Common myeloid progenitor, CD34-positive (primary cell): ENCODE measurements at regions not wholly inside any gene's neighbourhood (a gene's known extent, or its start where the extent isn't known, plus 50 kb on each side); places are given as distances from the start of the nearest gene placed in this dataset.

Source experiments
- CTCF ChIA-PET: fragments of 350-600 bp; sonication (Branson Sonifier 250); formaldehyde crosslinking; loops from one replicate; lab custom pipeline; 2021; ENCODE audit warnings: antibody characterized with exemption; lab: Charles Lee
- POLR2A ChIA-PET: fragments of 350-600 bp; sonication (Branson Sonifier 250); formaldehyde crosslinking; loops from one replicate; lab custom pipeline; 2021; ENCODE audit warnings: antibody characterized with exemption; lab: Charles Lee
- DNase-seq, 3 donors: peaks; one replicate each; pipeline versions ENCODE4 v3.0.0 to v3.0.0-alpha.2; 2013
- H3K27ac ChIP-seq, 2 experiments: 1 replicate in 1 of 2; 2 replicates in 1 of 2; pipeline ENCODE4 v1.7.0; 2013; ENCODE audit warnings: inconsistent platforms in 2 of 2, low read length in 2 of 2, mild to moderate bottlenecking in 2 of 2, low read depth in 1 of 2, moderate library complexity in 1 of 2; ENCODE audit not compliant: severe bottlenecking in 2 of 2, insufficient read depth in 1 of 2, poor library complexity in 1 of 2
- H3K27me3 ChIP-seq, 5 experiments: replicated peaks in 2 of 5; 1 replicate in 3 of 5; 2 replicates in 2 of 5; pipeline versions ENCODE4 v1.6.1 to v1.7.0; 2013; ENCODE audit warnings: low read length in 4 of 5, mild to moderate bottlenecking in 2 of 5, moderate library complexity in 2 of 5, inconsistent platforms in 1 of 5; ENCODE audit not compliant: insufficient read depth in 5 of 5, control insufficient read depth in 4 of 5
- H3K36me3 ChIP-seq, 4 experiments: 1 replicate in 2 of 4; 2 replicates in 2 of 4; pipeline versions ENCODE4 v1.6.1 to v1.7.0; 2013; ENCODE audit warnings: low read length in 3 of 4, control low read depth in 1 of 4, mild to moderate bottlenecking in 1 of 4; ENCODE audit not compliant: control insufficient read depth in 4 of 4, insufficient read depth in 4 of 4
- H3K4me1 ChIP-seq, 4 experiments: 1 replicate in 3 of 4; 2 replicates in 1 of 4; pipeline versions ENCODE4 v1.6.1 to v1.7.1; 2013; ENCODE audit warnings: low read length in 3 of 4, mild to moderate bottlenecking in 3 of 4, control low read depth in 1 of 4, inconsistent platforms in 1 of 4, moderate library complexity in 1 of 4; ENCODE audit not compliant: control insufficient read depth in 4 of 4, insufficient read depth in 4 of 4; ENCODE audit errors: control extremely low read depth in 1 of 4
- H3K4me3 ChIP-seq, 7 experiments: 1 replicate in 4 of 7; 2 replicates in 3 of 7; pipeline versions ENCODE4 v1.5.1 to v1.7.0; 2013; ENCODE audit warnings: mild to moderate bottlenecking in 7 of 7, low read length in 6 of 7, moderate library complexity in 6 of 7, inconsistent platforms in 2 of 7, low read depth in 2 of 7, control low read depth in 1 of 7; ENCODE audit not compliant: insufficient read depth in 4 of 7, control insufficient read depth in 1 of 7; ENCODE audit errors: extremely low read depth in 1 of 7
- H3K9me3 ChIP-seq, 5 experiments: 1 replicate in 4 of 5; 2 replicates in 1 of 5; pipeline versions ENCODE4 v1.6.1 to v1.7.1; 2013; ENCODE audit warnings: low read length in 4 of 5, mild to moderate bottlenecking in 2 of 5, inconsistent platforms in 1 of 5, low read depth in 1 of 5, moderate library complexity in 1 of 5; ENCODE audit not compliant: control insufficient read depth in 4 of 5, insufficient read depth in 2 of 5; ENCODE audit errors: control extremely low read depth in 1 of 5
- WGBS: methylation state at CpG from one replicate; pipeline ENCODE4 v1.1.5; 2013; ENCODE audit not compliant: insufficient coverage; 5-methylcytosine and 5-hydroxymethylcytosine counted together

DNA sequence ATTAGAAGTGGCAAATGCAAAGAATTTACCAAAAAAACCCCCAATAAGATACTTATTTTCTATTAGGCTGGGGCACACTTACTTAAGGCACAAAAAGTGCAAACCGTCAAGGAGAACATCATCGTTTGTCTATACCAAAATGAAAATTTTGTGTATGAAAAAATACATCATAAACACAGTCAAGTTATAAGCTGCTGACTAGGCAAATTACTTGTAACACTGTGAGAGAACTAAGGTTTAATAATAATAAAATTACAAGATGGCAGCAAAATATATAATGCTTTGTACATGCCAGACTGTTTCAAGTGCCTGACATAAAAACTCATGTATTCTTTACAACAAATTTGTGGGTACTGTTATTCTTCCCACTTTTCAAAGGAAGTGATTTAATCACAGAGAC lies 297.2 kb upstream of the CRBN start:
- Histone ChIP-seq H3K27me3 (no peaks in the 10 kb centered on the region), H3K9me3 (peaks cover 0 to 4% (median 0%) of the 10 kb centered on the region in 5 experiments), H3K4me1 (no peaks in the 10 kb centered on the region), H3K4me3 (no peak overlapping the region), H3K27ac (no peak overlapping the region), H3K36me3 (no peaks in the 10 kb centered on the region)
- no peak for DNase-seq
- ChIA-PET POLR2A (no interaction called here), CTCF (no interaction called here)
- no CpG with 5 or more reads among the region's 2 CpGs for WGBS

DNA sequence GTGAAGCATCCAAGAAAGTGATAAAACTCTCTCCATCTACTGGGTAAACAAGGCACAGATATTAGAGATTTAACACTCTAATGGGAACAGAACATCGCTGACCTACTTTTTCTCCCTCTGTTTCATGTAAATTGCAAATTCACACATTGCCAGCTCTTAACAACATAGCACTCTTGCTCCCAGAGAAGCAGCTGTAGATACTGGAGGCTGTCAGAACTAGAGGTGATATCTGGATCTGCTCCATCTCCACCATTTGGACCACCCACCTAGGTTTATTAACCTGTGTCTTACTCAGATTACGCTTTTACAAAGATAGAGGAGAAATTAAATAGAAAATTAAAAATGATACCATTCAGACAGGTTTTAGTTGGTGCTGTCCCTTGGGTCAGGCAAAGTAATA lies 289.1 kb upstream of the CRBN start:
- ChIA-PET CTCF (no interaction called here), POLR2A (no interaction called here)
- WGBS = 100% methylated on average over 1 of the region's 2 CpGs
- Histone ChIP-seq H3K36me3 (no peaks in the 10 kb centered on the region), H3K27ac (no peak overlapping the region), H3K4me3 (no peak overlapping the region), H3K4me1 (no peaks in the 10 kb centered on the region), H3K9me3 (no peaks in the 10 kb centered on the region), H3K27me3 (no peaks in the 10 kb centered on the region)
- DNase-seq = no peak

DNA sequence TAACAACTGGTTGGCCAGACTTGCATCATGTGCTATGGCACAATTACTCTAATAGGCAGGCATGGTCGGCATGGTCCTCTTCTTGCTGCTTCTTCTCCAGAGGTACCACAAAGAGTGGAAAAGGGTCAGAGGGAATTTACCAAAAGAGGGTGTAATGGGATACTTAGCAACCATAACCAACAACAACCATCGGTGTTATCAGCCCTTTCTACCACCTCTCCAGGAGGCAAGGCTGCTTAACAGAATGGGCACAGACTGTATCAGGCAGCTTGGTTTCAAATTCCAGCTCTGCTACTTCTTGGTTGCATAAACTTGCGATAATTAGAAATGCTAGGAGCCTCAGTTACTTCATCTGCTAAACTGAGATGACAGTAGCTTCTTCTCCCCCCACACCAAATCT lies 284.6 kb upstream of the CRBN start:
- Histone ChIP-seq H3K4me3 (no peak overlapping the region), H3K4me1 (no peaks in the 10 kb centered on the region), H3K27ac (no peak overlapping the region), H3K27me3 (no peaks in the 10 kb centered on the region), H3K36me3 (no peaks in the 10 kb centered on the region), H3K9me3 (no peaks in the 10 kb centered on the region)
- ChIA-PET CTCF (no interaction called here), POLR2A (no interaction called here)
- no peak for DNase-seq
- WGBS = 100% methylated on average over 1 of the region's 3 CpGs

DNA sequence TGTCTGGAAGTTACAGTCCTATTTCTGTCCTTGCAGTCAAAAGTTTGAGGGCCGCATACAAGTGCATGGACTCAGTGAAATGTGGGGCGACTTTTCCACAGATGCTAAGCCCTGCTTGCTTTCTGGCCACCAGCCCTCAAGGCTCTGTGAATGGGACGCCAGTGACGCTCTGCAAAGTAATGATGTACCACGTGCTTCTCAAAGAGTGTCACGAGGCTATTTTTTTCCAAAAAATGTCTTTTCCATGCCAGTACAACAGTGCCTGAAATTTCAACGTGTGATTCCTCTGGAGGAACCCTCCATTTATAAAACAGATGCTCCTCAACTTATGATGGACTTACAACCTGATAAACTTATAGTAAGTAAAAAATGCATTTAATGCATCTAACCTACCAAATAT lies 281.8 kb upstream of the CRBN start:
- Histone ChIP-seq H3K4me1 (no peaks in the 10 kb centered on the region), H3K9me3 (no peaks in the 10 kb centered on the region), H3K4me3 (no peak overlapping the region), H3K27me3 (no peaks in the 10 kb centered on the region), H3K36me3 (no peaks in the 10 kb centered on the region), H3K27ac (no peak overlapping the region)
- no peak for DNase-seq
- WGBS = 94% methylated on average over 5 of the region's 7 CpGs
- ChIA-PET CTCF (interaction anchor here (1.2 kb wide), 1 partner anchor 37 kb away, joined by 3 read pairs; no protein-coding TSS in a partner anchor), POLR2A (no interaction called here)

DNA sequence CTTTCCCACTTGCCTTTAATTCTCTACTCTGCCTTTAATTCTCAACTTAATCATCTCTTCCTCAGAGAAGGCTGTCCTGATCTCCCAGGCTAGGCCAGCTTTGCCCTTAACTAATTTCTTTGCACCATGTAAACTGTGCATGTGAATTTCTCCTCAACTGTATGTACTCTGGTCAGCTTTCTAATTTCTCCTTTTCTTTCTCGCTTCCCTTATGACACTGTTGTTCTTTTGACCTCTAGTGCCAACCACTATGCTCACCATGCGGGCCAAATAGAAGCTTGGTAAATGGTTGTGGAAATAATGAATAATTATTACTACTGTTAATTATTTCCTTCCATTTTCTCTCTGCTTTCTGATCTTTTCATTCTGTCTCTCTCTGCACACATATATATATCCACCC lies 269.0 kb upstream of the CRBN start:
- no CpG with 5 or more reads among the region's 2 CpGs for WGBS
- no peak overlapping the region for H3K27ac ChIP-seq
- no peaks in the 10 kb centered on the region for H3K27me3 ChIP-seq
- H3K4me3 ChIP-seq = no peak overlapping the region
- H3K9me3 ChIP-seq = peaks cover 0 to 2% (median 0%) of the 10 kb centered on the region in 5 experiments
- POLR2A ChIA-PET = no interaction called here
- H3K4me1 ChIP-seq = no peaks in the 10 kb centered on the region
- H3K36me3 ChIP-seq = no peaks in the 10 kb centered on the region
- no peak for DNase-seq
- CTCF ChIA-PET = no interaction called here

DNA sequence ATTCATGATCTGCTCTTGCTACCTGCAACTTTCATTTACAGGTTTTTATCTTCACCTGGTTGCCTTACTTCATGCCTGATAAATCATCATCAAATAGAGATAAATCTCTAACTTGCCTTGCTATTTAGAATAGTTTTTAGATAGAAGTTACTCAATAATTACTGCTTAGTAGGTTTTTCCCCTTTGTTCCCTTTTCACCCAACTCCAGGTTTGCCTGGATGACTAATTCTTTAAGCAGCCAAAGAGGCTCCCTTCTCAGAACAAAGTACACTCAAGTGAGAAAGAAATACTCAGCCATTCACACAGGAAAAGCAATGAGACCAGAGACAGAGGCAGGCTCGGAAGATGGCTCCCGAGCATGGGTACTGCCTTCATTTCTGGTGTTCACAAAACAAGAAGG lies 268.1 kb upstream of the CRBN start:
- Histone ChIP-seq H3K4me1 (no peaks in the 10 kb centered on the region), H3K9me3 (peaks cover 0 to 2% (median 0%) of the 10 kb centered on the region in 5 experiments), H3K27ac (no peak overlapping the region), H3K36me3 (no peaks in the 10 kb centered on the region), H3K27me3 (no peaks in the 10 kb centered on the region), H3K4me3 (no peak overlapping the region)
- ChIA-PET POLR2A (no interaction called here), CTCF (no interaction called here)
- 100% methylated on average over 2 of the region's 2 CpGs for WGBS
- no peak for DNase-seq

DNA sequence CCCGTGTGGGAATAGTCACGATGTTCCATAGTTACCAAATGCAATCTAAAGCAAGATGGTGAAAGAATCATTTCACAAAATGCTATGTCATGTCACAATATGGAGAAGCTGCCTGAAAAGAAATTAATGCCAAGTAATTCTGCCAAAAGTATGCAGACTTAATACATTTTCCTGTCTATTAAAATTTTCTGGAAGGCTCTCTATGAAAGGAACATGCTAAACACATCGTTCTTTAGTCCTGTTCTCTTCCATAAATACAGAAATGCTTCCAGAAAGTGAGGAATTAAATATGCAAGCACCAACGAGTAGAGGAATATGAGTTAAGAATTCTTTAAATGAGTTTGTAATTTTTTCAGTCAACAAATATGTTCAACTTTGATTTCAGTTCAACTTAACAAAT lies 266.8 kb upstream of the CRBN start:
- no peak overlapping the region for H3K27ac ChIP-seq
- H3K4me3 ChIP-seq = no peak overlapping the region
- peaks cover 0 to 2% (median 0%) of the 10 kb centered on the region in 5 experiments for H3K9me3 ChIP-seq
- 100% methylated on average over 2 of the region's 4 CpGs for WGBS
- CTCF ChIA-PET = no interaction called here
- POLR2A ChIA-PET = no interaction called here
- H3K4me1 ChIP-seq = no peaks in the 10 kb centered on the region
- H3K36me3 ChIP-seq = no peaks in the 10 kb centered on the region
- no peak for DNase-seq
- no peaks in the 10 kb centered on the region for H3K27me3 ChIP-seq
